ENCODE measurements at regions not wholly inside any gene's neighbourhood (a gene's known extent, or its start where the extent isn't known, plus 50 kb on each side); places are given as distances from the start of the nearest gene placed in this dataset.

DNA sequence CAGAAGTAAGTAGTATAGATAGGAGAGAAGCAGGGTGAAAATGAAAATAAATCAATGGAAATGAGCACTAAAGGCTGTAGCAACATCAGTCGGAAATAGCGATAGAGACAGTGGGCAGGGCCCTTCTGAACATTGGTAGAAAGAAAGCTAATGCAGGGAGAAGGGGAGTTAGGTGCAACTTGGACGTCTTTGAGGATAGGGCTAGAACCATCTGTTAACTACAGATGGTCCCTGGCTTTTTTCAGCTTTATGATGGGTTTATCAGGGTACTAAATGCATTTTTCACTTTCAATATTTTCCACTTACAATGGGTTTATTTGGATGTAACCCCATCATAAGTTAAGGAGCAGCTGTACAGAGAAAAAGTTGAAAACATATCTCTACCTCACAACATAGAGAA lies 72.8 kb upstream of the CNR1 start:
- Histone ChIP-seq H3K4me1 (ENCODE audit: control insufficient read depth in 3 of 3, insufficient read depth in 3 of 3, low read length in 3 of 3) (no peaks in the 10 kb centered on the region), H3K9ac (ENCODE audit: low read depth in 1 of 3, low read length in 3 of 3) (no peak overlapping the region), H3K36me3 (ENCODE audit: control insufficient read depth in 3 of 3, insufficient read depth in 3 of 3, low read length in 3 of 3) (no peaks in the 10 kb centered on the region), H3K4me3 (ENCODE audit: low read length in 3 of 3) (no peak overlapping the region), H3K27me3 (ENCODE audit: control insufficient read depth in 3 of 3, insufficient read depth in 3 of 3, low read length in 3 of 3) (no peaks in the 10 kb centered on the region), H3K9me3 (ENCODE audit: control insufficient read depth in 3 of 3, low read length in 3 of 3) (no peaks in the 10 kb centered on the region), H3K27ac (ENCODE audit: low read depth, low read length) (no peak overlapping the region)

- Histone ChIP-seq H3K36me3 (ENCODE audit: control insufficient read depth in 3 of 3, insufficient read depth in 3 of 3, low read length in 3 of 3) (no peaks in the 10 kb centered on the region), H3K9me3 (ENCODE audit: control insufficient read depth in 3 of 3, low read length in 3 of 3) (no peaks in the 10 kb centered on the region), H3K4me3 (ENCODE audit: low read length in 3 of 3) (no peak overlapping the region), H3K27me3 (ENCODE audit: control insufficient read depth in 3 of 3, insufficient read depth in 3 of 3, low read length in 3 of 3) (no peaks in the 10 kb centered on the region), H3K4me1 (ENCODE audit: control insufficient read depth in 3 of 3, insufficient read depth in 3 of 3, low read length in 3 of 3) (no peaks in the 10 kb centered on the region), H3K27ac (ENCODE audit: low read depth, low read length) (no peak overlapping the region), H3K9ac (ENCODE audit: low read depth in 1 of 3, low read length in 3 of 3) (no peak overlapping the region)
Observed at GRCh38 chr6:88238065-88238464, 71.9 kb upstream of the CNR1 start.

DNA sequence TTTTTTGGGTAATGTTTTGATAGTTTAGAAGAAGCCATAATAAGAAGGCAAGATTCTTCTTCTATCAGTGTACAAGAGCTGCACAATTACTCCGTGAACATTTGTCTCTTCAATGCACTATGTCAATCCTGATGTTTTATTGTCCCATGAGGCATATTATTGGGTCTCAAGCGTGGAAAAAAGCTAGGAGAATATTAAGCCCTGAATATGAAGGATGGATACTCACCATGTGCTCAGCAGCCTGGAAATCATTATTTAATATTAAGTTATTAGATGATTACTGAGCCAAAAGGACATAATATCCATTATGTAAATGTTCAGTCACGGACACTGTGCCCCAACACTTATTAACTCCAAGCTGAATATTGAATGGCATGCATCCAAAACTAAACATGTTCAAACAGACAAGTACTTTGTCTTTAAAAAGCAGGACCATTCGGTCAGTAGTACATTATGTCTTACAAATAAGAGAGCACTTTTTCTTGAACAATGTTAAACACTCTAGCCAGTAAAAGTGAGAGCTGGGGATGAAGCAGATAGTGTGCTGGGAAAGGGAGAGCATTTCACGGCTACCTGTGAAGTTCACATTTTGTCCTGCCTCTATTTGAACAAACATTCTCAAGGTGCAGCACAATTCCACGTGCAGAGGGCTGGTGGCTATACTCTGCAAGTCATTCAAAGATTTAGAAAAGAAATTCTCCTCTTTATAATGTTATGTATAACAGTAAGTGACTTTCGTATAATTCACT lies 70.6 kb upstream of the CNR1 start:
- H3K9me3 ChIP-seq (ENCODE audit: control insufficient read depth in 3 of 3, low read length in 3 of 3), result peaks cover 0 to 5% (median 0%) of the 10 kb centered on the region in 3 donors
- H3K4me1 ChIP-seq (ENCODE audit: control insufficient read depth in 3 of 3, insufficient read depth in 3 of 3, low read length in 3 of 3), result no peaks in the 10 kb centered on the region
- no peak overlapping the region for H3K4me3 ChIP-seq (ENCODE audit: low read length in 3 of 3)
- H3K27ac ChIP-seq (ENCODE audit: low read depth, low read length), result no peak overlapping the region
- no peaks in the 10 kb centered on the region for H3K27me3 ChIP-seq (ENCODE audit: control insufficient read depth in 3 of 3, insufficient read depth in 3 of 3, low read length in 3 of 3)
- H3K9ac ChIP-seq (ENCODE audit: low read depth in 1 of 3, low read length in 3 of 3), result no peak overlapping the region
- no peaks in the 10 kb centered on the region for H3K36me3 ChIP-seq (ENCODE audit: control insufficient read depth in 3 of 3, insufficient read depth in 3 of 3, low read length in 3 of 3)

- peaks cover 3 to 9% (median 5%) of the 10 kb centered on the region in 3 donors for H3K9me3 ChIP-seq (ENCODE audit: control insufficient read depth in 3 of 3, low read length in 3 of 3)
- H3K9ac ChIP-seq (ENCODE audit: low read depth in 1 of 3, low read length in 3 of 3), result no peak overlapping the region
- H3K4me3 ChIP-seq (ENCODE audit: low read length in 3 of 3), result no peak overlapping the region
- no peaks in the 10 kb centered on the region for H3K4me1 ChIP-seq (ENCODE audit: control insufficient read depth in 3 of 3, insufficient read depth in 3 of 3, low read length in 3 of 3)
- no peaks in the 10 kb centered on the region for H3K27me3 ChIP-seq (ENCODE audit: control insufficient read depth in 3 of 3, insufficient read depth in 3 of 3, low read length in 3 of 3)
- no peaks in the 10 kb centered on the region for H3K36me3 ChIP-seq (ENCODE audit: control insufficient read depth in 3 of 3, insufficient read depth in 3 of 3, low read length in 3 of 3)
- H3K27ac ChIP-seq (ENCODE audit: low read depth, low read length), result no peak overlapping the region
Observed at GRCh38 chr6:88232753-88233152, 66.6 kb upstream of the CNR1 start.

GRCh38 chr6:88223298-88223697 lies 57.2 kb upstream of the CNR1 start:
- no peak overlapping the region for H3K9ac ChIP-seq (ENCODE audit: low read depth in 1 of 3, low read length in 3 of 3)
- no peaks in the 10 kb centered on the region for H3K36me3 ChIP-seq (ENCODE audit: control insufficient read depth in 3 of 3, insufficient read depth in 3 of 3, low read length in 3 of 3)
- H3K4me1 ChIP-seq (ENCODE audit: control insufficient read depth in 3 of 3, insufficient read depth in 3 of 3, low read length in 3 of 3), result no peaks in the 10 kb centered on the region
- H3K27me3 ChIP-seq (ENCODE audit: control insufficient read depth in 3 of 3, insufficient read depth in 3 of 3, low read length in 3 of 3), result no peaks in the 10 kb centered on the region
- no peak overlapping the region for H3K4me3 ChIP-seq (ENCODE audit: low read length in 3 of 3)
- no peak overlapping the region for H3K27ac ChIP-seq (ENCODE audit: low read depth, low read length)
- no peaks in the 10 kb centered on the region for H3K9me3 ChIP-seq (ENCODE audit: control insufficient read depth in 3 of 3, low read length in 3 of 3)

GRCh38 chr6:88220493-88220892 lies 54.3 kb upstream of the CNR1 start:
- no peaks in the 10 kb centered on the region for H3K4me1 ChIP-seq (ENCODE audit: control insufficient read depth in 3 of 3, insufficient read depth in 3 of 3, low read length in 3 of 3)
- H3K27ac ChIP-seq (ENCODE audit: low read depth, low read length), result no peak overlapping the region
- H3K9me3 ChIP-seq (ENCODE audit: control insufficient read depth in 3 of 3, low read length in 3 of 3), result no peaks in the 10 kb centered on the region
- no peaks in the 10 kb centered on the region for H3K27me3 ChIP-seq (ENCODE audit: control insufficient read depth in 3 of 3, insufficient read depth in 3 of 3, low read length in 3 of 3)
- no peak overlapping the region for H3K9ac ChIP-seq (ENCODE audit: low read depth in 1 of 3, low read length in 3 of 3)
- no peak overlapping the region for H3K4me3 ChIP-seq (ENCODE audit: low read length in 3 of 3)
- H3K36me3 ChIP-seq (ENCODE audit: control insufficient read depth in 3 of 3, insufficient read depth in 3 of 3, low read length in 3 of 3), result no peaks in the 10 kb centered on the region

- no peak overlapping the region for H3K27ac ChIP-seq (ENCODE audit: low read depth, low read length)
- no peak overlapping the region for H3K9ac ChIP-seq (ENCODE audit: low read depth in 1 of 3, low read length in 3 of 3)
- H3K9me3 ChIP-seq (ENCODE audit: control insufficient read depth in 3 of 3, low read length in 3 of 3), result no peaks in the 10 kb centered on the region
- H3K4me1 ChIP-seq (ENCODE audit: control insufficient read depth in 3 of 3, insufficient read depth in 3 of 3, low read length in 3 of 3), result no peaks in the 10 kb centered on the region
- no peaks in the 10 kb centered on the region for H3K36me3 ChIP-seq (ENCODE audit: control insufficient read depth in 3 of 3, insufficient read depth in 3 of 3, low read length in 3 of 3)
- no peaks in the 10 kb centered on the region for H3K27me3 ChIP-seq (ENCODE audit: control insufficient read depth in 3 of 3, insufficient read depth in 3 of 3, low read length in 3 of 3)
- H3K4me3 ChIP-seq (ENCODE audit: low read length in 3 of 3), result no peak overlapping the region
Observed at GRCh38 chr6:88216182-88216581, 50.0 kb upstream of the CNR1 start.
